ENCODE measurements at regions not wholly inside any gene's neighbourhood (a gene's known extent, or its start where the extent isn't known, plus 50 kb on each side); places are given as distances from the start of the nearest gene placed in this dataset.
A peak's percentile ranks its signal among the peaks of the same experiment; 100 is the strongest.

DNA sequence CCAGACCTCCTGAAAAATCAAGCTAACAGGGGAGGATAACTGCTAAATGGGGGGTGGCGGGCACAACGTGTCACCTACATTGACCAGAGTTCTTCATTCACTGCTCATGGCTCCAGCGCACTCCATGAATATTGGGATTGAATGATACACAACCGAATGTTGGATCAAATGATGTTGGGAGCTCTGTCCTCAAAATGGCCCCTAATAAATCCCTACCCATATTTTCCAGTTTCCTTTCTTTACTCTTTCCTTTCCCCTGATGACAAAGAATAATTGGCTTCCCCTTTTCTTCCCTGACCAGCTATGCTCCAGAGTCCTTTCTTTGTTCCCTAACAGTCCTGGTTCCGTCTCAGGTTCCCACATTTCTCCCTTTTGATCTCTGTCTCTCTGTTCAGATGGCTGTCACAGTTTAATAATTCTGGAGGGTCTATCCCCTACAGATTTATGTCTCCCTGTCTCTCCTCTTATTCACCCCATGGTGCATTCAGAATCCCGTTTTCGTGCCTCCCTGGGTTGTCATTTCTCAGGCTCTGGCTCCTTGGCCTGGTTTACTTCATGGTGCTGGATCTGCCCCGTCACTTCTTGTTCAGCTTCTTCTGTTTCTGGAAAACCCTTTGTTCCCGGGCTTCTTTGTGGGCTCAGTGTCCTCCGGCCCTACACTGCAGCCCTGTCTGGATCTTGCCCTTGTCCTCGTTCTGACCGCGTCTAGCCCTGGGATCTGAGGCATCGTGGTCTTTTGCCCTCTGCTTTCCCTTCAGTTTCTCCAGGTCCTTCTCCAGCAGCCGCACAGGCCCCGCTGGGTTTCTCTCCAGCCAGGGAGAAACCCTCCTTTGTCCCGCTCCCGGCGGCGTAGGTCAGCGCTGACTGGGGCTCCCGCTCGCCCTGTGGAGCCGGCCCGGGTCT is 78.3 kb downstream of the NDUFS5 start:
- Mint-ChIP-seq H3K4me1 (peaks cover 30 to 45% of the 10 kb centered on the region in 2 donors), H3K36me3 (peaks cover 0 to 2% of the 10 kb centered on the region in 2 donors), H3K4me3 (peak overlapping the region; percentile 42 to 69), H3K27ac (peak overlapping the region; percentile 70), H3K27me3 (no peaks in the 10 kb centered on the region), H3K9me3 (no peaks in the 10 kb centered on the region)
- no peak for ATAC-seq (replicated peaks)
- no peak for DNase-seq

DNA sequence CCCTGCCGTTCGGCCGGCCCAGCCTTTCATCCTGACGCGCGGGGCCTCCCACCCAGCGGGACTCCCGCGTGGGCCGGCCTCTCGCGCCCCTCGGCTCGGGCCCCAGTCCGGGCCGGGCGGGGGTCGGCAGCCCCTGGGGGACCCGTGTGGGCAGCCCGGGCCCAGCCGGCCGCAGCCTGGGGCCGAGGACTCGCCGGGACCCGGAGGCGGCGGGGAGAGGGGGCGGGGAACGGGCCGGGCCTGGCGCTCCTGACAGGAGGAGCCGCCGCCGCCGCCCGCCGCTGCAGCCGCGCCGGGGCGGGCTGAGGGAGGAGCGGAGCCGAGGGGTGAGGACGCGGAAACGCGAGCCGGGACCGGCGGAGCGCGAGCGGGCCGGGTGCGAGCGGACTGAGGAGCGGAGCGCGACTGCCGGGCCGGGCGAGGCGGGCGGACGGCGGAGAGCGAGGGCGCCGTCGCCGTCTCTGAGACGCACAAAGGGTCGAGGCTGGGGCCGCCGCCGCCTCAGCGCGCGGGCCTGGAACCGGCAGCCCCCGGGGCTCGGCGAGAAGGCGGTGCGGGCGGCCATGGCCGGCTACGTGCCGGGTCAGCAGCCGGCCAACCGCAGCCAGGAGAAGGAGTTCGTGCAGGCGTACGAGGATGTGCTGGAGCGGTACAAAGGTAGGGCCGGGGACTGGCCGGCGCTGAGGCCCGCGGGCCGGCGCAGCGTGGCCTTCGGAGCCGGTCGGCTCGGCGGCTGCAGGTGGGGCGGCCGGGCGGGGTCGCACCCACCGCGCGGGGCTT is 79.1 kb downstream of the NDUFS5 start:
- Mint-ChIP-seq H3K36me3 (peaks cover 0 to 2% of the 10 kb centered on the region in 2 donors), H3K27ac (peak overlapping the region; percentile 11), H3K27me3 (no peaks in the 10 kb centered on the region), H3K9me3 (no peaks in the 10 kb centered on the region), H3K4me3 (peak overlapping the region in 1 of 2 donors; percentile 73), H3K4me1 (peaks cover 30 to 45% of the 10 kb centered on the region in 2 donors)
- ATAC-seq (replicated peaks) (peak; percentile 20 to 31), DNase-seq (peak; percentile 43)

DNA sequence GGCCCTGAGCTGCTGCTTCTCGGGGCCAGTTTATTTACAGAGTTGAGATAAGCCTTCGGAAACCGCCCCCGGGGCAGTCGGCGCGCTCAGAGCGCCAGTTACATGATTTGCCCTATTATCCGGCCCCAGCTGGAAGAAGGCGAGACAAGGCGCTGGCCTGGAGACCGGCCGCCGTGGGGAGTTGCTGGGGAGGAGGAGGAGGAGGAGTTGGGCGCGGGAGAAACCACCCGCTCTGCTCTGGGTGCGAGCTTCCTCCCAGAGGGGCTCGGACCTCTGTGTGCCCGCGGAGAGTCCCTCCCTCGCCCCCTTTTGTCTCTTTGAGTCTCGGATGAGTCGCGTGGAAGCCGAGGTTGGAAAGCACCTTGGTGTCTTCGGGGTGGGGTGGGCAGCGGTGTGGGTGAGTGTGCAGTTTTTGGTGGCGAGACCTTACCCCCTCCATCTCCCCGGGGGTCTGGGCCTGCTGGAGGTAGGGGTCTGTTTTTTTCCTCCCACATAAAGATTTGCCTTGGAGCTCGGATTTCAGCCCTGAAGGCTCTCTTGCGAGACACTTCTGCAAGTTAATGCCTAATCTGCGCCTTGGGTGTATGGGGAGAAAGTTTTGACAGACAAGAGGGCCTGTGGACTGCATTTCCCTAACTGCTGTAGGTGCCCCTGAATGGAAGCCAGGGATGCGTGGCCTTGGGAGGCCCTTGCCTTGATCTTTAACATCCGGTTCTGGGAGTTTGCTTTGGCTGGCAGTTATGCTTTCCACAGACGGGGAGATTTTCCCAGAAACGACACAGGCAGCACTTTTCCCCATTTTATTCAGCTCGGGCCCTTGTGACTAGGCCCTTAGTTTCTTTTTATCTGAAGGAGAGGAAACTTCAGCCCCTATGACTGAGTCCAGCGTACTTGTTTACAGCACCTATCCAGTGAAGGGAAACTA is 80.0 kb downstream of the NDUFS5 start:
- peak overlapping the region; percentile 92 for H3K27ac Mint-ChIP-seq

GRCh38 chr1:39106801-39107327 is 80.7 kb downstream of the NDUFS5 start:
- H3K4me1 Mint-ChIP-seq = peaks cover 32 to 41% of the 10 kb centered on the region in 2 donors
- no peaks in the 10 kb centered on the region for H3K9me3 Mint-ChIP-seq
- peaks cover 0 to 2% of the 10 kb centered on the region in 2 donors for H3K36me3 Mint-ChIP-seq
- no peaks in the 10 kb centered on the region for H3K27me3 Mint-ChIP-seq
- ATAC-seq (replicated peaks) (no peak), DNase-seq (no peak)
- no peak overlapping the region for H3K4me3 Mint-ChIP-seq
- H3K27ac Mint-ChIP-seq = no peak overlapping the region

More for the DNA sequence above, 80.0 kb downstream of the NDUFS5 start:
- DNase-seq (peak; percentile 34), ATAC-seq (replicated peaks) (peak; percentile 13 to 17)
- Mint-ChIP-seq H3K4me1 (peaks cover 33 to 45% of the 10 kb centered on the region in 2 donors), H3K36me3 (peaks cover 0 to 2% of the 10 kb centered on the region in 2 donors), H3K9me3 (no peaks in the 10 kb centered on the region), H3K4me3 (no peak overlapping the region), H3K27me3 (no peaks in the 10 kb centered on the region)

- Mint-ChIP-seq H3K4me3 (no peak overlapping the region), H3K4me1 (peaks cover 25 to 34% of the 10 kb centered on the region in 2 donors), H3K36me3 (peaks cover 0 to 2% of the 10 kb centered on the region in 2 donors), H3K27me3 (no peaks in the 10 kb centered on the region), H3K27ac (no peak overlapping the region), H3K9me3 (no peaks in the 10 kb centered on the region)
- DNase-seq (no peak), ATAC-seq (replicated peaks) (no peak)
These were observed 81.5 kb downstream of the NDUFS5 start for GRCh38 chr1:39107341-39108290.

GRCh38 chr1:39109644-39110043 is 83.5 kb downstream of the NDUFS5 start:
- ATAC-seq (replicated peaks) (no peak), DNase-seq (no peak)
- Mint-ChIP-seq H3K4me3 (no peak overlapping the region), H3K9me3 (no peaks in the 10 kb centered on the region), H3K27me3 (no peaks in the 10 kb centered on the region), H3K36me3 (peaks cover 7 to 9% of the 10 kb centered on the region in 2 donors), H3K4me1 (peaks cover 8 to 13% of the 10 kb centered on the region in 2 donors), H3K27ac (no peak overlapping the region)

DNA sequence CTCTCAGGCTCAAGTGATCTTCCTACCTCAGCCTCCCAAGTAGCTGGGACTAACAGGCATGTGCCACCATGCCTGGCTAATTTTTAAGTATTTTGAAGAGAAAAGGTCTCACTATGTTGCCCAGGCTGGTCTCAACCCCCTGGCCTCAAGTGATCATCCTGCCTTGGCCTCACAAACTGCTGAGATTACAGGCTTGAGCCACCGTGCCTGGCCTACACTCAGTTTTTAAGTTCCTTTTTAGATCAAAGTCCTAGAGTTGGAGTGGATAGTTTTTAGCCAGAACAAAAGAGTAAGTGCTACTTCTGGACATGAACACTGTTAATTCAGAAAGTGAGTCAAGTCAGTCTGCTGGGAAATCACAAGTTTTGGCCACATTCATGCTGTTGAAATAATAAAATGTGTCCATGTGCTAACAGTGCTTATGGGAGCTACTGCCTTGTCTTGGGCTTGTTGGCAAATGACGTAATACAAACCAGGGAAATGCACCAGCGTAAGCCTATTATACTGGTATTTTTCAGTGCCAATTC is 84.2 kb downstream of the NDUFS5 start:
- Mint-ChIP-seq H3K36me3 (peaks cover 7 to 9% of the 10 kb centered on the region in 2 donors), H3K4me1 (peaks cover 7 to 10% of the 10 kb centered on the region in 2 donors), H3K4me3 (no peak overlapping the region), H3K27me3 (no peaks in the 10 kb centered on the region), H3K9me3 (no peaks in the 10 kb centered on the region), H3K27ac (no peak overlapping the region)
- DNase-seq (no peak), ATAC-seq (replicated peaks) (no peak)

DNA sequence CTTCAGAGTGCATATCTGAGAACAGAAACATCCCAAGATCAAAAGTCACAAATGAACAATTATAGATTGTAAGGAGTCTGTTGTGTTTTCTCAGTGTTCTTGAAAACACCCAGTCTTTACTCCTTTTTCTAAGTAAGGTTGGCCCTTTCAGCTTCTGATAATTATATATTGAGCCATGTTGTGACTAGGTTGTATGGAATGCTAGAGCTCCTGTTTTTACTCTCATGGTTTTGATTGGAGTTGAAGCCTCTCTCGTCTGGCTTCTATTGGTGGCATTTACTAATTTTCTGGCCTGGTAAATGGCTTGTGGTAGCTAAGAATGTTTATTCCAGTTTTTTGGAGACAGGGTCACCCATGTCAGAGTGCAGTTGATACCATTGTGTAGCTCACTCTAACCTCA is 84.7 kb downstream of the NDUFS5 start:
- no peak for ATAC-seq (replicated peaks)
- H3K27me3 Mint-ChIP-seq = no peaks in the 10 kb centered on the region
- H3K4me1 Mint-ChIP-seq = peaks cover 7% of the 10 kb centered on the region in 2 donors
- H3K4me3 Mint-ChIP-seq = no peak overlapping the region
- DNase-seq = no peak
- H3K36me3 Mint-ChIP-seq = peaks cover 7% of the 10 kb centered on the region in 2 donors
- H3K27ac Mint-ChIP-seq = no peak overlapping the region
- no peaks in the 10 kb centered on the region for H3K9me3 Mint-ChIP-seq

DNA sequence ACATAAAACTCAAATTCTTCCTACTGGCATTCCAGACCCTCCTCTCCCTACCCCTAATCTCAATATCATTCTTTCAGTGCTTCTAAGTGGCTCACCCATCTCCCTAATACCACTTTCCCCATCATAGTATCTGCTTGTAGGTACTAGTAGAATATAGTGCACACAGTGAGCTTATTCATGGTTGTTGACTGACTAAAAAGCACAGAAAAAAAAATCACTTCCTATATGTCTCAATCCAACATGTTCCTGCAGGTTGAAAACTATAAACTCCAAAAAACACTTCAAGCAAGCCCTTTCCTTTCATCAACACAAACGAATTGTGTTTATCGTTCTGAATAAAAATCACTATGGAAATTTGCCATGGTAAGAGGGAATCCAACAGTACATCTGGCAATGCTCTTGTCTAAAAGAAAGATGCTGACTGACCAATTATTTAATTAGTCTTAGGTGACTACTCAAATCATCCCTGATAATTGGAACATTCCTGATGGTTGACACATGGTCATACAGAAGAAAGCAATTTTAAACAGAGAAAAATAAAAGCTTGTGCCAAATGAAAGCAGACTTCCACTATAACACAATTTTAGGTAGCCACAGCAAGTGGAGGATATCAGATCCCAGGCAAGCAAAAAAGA is 87.1 kb downstream of the NDUFS5 start:
- Mint-ChIP-seq H3K27me3 (no peaks in the 10 kb centered on the region), H3K9me3 (no peaks in the 10 kb centered on the region), H3K27ac (no peak overlapping the region), H3K4me1 (peaks cover 6 to 7% of the 10 kb centered on the region in 2 donors), H3K36me3 (peaks cover 7% of the 10 kb centered on the region in 2 donors), H3K4me3 (no peak overlapping the region)
- ATAC-seq (replicated peaks) (no peak), DNase-seq (no peak)

DNA sequence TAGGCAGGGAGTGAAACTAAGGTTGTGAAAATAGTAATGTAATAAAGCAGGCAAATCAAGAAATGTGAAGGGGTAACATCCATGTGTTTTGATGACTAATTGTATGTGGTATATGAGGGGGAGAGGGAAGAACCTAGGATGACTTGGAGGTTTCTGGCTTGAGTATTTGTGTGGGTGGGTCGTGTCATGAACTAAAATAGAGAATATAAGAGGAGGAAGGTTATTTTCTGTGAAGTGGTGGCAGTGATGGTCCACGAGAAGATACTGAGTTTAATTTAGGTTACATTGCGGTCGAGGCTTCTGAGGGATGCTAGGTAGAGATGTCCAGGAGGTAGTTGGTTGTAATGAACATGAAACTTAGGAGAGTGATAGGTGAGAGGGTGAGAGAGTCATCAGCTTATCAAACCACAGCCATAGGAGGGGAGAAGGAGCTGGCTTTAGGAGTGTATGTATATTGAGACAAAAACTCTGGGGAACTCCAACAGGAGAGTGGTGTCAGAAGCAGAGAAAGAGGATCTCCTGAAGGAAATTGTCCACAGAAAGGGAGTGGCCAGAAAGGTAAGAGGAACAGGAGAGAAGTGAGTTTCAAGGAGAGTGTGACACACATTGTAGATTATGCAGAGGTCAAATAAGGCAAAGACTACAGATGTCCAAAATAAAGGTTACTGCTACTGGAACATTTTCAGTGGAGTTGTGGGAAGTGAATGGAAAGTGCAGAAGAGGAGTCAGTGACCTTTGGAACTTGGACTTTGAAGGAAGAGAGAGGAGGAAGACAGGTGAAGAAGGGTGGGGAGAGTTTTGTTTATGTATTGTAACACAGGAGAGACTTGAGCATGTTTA is 89.0 kb upstream of the MACF1 start:
- Mint-ChIP-seq H3K9me3 (no peaks in the 10 kb centered on the region), H3K27me3 (no peaks in the 10 kb centered on the region), H3K36me3 (peaks cover 7% of the 10 kb centered on the region in 2 donors), H3K4me3 (no peak overlapping the region), H3K27ac (no peak overlapping the region), H3K4me1 (peaks cover 5 to 6% of the 10 kb centered on the region in 2 donors)
- ATAC-seq (replicated peaks) (peak; percentile 54 to 65), DNase-seq (no peak)

DNA sequence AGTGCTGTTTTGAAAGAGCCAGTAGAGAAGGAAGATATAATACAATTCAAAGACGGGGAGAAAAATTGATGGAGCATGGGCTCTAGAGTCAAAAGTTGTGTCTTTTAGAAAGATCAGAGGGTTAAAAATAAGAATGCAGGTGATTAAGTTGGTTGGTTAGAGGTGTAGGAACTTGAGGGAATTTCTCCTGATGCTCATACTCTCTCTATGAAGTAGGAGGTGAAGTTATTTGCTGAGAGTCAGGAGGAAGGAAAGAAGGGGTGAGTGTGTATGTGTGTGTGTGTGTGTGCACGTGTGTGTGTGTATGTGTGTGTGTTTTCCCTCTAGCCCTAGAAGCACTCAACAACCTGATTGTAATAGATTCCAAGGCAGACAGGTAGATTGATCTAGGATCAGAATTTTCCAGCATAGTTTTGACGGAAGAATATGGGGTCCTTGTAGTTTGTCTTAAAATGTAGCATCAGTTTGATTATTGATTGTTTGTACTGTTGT is 88.3 kb upstream of the MACF1 start:
- DNase-seq (no peak), ATAC-seq (replicated peaks) (no peak)
- Mint-ChIP-seq H3K4me3 (no peak overlapping the region), H3K9me3 (no peaks in the 10 kb centered on the region), H3K27ac (no peak overlapping the region), H3K36me3 (peaks cover 7 to 10% of the 10 kb centered on the region in 2 donors), H3K27me3 (no peaks in the 10 kb centered on the region), H3K4me1 (peaks cover 3 to 6% of the 10 kb centered on the region in 2 donors)
